ENCODE measurements at regions not wholly inside any gene's neighbourhood (a gene's known extent, or its start where the extent isn't known, plus 50 kb on each side); places are given as distances from the start of the nearest gene placed in this dataset.
"Not testable (repeated sequence)": the region's sequence is repeated elsewhere in the genome, so short reads cannot be mapped to it uniquely, and the experiment has no call there.

DNA sequence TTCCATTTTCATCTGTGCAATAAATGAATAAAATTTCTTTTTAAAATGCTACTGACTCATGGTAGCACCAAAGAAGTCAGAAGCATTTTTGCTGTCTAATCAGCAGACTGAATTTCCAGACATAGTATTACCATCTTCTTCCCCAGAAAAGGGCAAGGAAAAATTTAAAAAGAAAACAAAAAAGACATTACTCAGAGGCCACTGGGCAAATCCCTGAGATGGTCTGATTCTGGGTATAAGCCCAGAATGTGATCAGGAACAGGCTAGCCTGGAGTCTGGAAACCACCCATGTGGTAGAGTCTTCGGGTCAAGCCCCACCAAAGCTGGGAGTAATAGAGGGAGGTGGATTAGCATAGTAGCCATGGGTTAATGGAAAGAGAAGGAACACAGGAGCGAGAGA, 342.8 kb downstream of the FBXW7 start:
- DNase-seq (ENCODE audit: low read depth in 2 of 2), result no peak

DNA sequence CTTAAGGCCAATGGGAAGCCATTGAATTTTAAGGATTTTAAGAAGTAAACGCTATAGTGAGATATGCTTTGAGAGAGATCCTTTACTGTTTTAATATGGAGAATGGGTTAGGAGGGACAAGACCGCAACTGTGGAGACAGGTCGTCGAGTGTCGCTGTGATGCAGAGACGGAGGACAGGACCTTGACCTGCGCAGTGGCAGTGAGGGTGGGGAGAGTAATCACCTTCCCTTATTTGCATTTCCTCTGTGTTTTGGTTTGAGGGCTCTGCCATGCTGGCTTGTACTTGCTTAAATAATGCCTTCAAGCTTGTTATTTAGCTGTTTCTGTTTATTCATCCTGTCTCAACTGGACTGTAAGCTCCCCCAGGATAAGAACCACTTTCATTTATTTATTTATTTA, 345.0 kb downstream of the FBXW7 start:
- no peak for DNase-seq (ENCODE audit: low read depth in 2 of 2)

DNA sequence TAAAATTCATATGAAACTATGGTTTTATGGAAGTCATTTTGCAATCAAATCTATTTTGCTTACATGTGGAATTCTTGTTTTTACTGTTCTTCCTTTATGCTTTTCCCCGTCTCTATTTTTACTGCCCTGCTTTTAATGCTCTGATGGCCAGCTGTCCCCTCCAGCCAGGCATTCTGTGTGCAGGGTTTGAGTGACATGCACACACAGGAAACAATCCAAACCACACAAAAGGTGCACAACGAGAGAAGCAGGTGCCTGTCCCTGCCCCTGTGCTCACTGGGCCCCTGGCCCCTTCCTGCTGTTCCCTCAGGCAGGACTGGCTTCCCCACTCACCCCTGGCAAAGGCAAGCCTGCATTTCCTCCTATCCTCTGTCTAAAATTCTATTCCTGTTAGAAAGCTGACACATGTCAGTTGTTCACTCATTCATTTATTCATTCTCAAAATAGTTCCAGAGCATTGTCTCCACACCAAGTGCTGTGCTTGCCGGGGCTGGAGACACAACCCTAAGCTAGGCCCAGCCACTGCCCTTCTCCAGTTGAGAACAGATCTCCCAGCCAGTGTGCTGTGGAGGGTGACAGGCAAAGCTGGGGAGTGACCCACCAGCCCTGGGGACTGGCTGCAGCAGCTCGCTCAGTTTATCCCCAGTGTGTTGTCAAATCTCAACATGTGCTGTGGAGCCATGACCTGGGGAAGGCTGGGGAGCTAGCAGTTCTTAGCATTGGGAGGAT, 346.3 kb downstream of the FBXW7 start:
- DNase-seq (ENCODE audit: low read depth in 2 of 2), result no peak

DNA sequence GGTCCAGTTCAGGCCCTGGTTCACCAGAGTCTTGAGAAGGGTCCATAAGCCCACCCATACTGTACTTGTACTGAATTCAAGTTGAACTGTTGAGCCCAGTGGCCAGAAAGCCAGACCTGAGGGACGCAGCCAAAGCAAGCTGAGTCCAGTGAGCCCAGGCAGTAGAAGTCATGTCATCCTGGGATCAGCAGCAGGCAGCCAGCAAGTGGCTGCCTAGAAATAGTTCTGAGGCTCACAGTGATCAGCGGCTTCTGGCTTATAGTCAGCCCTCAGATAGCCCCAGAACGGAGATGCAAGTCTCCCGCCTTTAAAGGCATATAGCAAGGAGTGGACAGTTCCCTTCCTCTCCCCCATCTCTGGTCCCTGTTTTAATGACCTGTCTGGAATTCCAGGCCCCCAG, 347.1 kb downstream of the FBXW7 start:
- no peak for DNase-seq (ENCODE audit: low read depth in 2 of 2)

DNA sequence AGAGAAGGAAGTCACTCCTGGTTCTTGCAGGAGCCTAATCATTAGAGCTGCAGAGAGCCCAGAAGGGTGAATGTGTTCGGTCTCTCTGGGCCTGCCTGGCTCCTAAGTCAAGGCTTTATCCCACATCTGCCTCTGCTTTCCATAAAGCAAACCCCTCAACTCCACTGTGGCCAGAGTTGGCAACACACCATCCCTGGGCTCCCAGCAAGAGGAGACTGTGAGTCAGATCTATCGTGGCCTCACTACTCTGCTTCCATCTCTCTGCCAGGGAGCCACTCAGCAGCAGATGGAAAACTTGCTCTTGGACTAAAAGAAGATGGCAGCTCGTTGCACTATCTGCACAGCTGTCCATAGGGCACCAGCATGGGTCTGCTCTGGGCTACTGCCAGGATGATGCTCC, 348.2 kb downstream of the FBXW7 start:
- DNase-seq (ENCODE audit: low read depth in 2 of 2), result no peak

DNA sequence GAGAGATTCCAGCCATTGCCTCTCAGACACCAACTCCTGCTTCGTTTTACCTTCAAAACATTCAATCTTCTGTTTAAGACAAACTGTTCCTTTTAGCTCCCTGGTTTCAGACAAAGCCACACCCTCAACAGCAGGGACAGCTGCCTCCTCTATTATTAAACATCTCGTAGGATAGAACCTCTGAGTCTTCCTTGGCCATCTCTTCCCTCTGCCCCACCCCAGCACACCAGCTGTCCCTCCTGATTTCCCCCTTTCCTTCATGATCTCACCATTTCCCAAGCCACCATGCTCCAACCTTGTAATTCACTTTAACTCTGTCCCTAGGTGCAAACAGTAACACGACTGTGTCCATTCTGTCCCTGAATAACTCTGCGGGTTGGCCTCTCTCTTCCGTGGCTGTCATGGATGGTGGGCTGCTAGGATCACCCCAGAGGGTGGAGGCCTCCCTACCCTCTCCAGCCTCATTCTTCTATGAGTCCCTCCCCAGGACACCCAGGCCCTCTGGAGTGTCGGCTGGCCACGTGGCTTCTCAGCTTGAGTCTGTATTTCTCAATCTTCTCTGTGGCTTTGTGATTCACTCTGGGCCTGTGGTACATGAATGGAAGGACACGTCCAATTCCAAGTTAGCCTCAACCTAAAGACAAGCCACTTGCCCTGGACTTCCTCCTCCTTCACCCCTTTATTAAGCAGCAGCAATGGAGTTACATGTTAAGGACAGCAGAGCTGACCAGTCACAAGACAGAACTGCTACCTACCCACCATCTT, 349.9 kb downstream of the FBXW7 start:
- DNase-seq (ENCODE audit: low read depth in 2 of 2), result no peak

DNA sequence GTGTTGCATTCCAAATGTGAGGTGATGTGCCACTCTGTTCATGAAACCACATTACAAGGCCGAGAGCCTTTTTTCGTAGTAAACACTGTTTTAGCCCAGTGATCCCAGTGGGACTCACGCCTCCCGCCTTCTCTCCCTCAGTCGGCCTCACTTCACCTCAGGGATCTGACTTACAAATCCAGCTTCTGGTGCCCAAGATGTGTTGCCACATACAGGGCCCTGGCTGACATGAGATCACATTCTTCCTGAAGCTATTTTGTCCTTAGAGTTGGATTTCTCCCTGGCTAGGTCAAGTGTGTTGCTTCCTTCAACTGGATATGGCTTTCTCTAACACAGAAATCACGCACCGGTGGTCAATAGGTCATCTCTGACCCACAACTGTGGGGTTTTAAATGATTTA, 354.7 kb downstream of the FBXW7 start:
- no peak for DNase-seq (ENCODE audit: low read depth in 2 of 2)

DNA sequence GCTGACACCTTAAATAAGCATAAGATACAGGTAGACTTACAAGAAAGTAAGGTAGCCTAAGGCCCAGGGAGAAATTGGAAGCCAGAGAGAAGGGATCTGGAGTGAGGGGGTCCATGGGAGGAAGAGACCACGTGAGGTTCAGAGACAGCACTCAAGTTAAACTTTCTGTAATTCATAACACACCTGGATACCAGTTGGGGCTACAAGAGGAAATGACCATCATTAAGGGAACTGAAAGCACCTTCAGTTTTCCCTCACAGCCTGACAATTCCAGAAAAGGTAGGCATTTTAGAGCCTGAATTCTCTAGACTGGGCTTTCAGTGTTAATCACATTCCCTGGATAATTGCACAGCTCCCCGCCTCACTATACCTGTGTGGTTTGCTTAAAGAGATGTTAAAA, 355.5 kb downstream of the FBXW7 start:
- no peak for DNase-seq (ENCODE audit: low read depth in 2 of 2)

DNA sequence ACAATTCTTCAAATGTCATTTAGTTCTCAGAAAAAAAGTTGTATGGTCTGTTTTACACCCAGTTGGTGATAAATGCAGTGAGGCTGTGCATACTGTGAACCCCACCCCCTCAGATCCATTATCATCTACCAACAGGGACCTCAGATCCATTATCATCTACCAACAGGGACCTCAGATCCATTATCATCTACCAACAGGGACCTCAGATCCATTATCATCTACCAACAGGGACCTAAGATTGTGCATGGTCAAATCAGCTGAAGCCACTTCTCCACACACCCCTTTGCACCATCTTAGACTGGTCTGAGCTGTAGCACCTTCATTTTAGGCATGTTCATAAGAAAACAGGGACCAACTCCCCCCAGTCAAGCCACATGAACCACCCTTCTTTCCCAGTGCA, 358.4 kb downstream of the FBXW7 start:
- not testable (repeated sequence) for DNase-seq (ENCODE audit: low read depth in 2 of 2)

DNA sequence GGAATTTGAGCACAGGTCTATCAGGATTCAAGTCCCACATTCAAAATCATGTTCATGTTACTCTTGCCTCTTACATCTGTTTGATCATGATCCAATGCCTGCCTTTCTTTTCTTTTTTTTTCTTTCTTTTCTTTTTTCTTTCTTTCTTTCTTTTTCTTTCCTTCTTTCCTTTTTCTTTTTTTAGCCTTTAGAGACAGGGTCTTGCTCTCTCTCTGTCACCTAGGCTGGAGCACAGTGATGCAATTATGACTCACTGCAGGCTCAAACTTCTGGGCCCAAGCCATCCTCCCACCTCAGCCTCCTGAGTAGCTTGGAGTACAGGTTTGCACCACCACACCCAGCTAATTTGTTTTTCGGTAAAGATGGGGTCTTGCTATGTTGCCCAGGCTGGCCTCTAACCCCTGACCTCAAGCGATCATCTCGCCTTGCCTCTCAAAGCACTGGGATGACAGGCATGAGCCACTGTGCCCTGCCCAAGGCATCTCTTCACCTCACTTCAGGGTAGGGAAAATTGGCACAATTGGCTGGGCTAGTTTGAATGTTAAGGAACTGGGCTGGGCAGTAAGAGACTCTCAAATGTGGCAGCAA, 359.2 kb downstream of the FBXW7 start:
- no peak for DNase-seq (ENCODE audit: low read depth in 2 of 2)

DNA sequence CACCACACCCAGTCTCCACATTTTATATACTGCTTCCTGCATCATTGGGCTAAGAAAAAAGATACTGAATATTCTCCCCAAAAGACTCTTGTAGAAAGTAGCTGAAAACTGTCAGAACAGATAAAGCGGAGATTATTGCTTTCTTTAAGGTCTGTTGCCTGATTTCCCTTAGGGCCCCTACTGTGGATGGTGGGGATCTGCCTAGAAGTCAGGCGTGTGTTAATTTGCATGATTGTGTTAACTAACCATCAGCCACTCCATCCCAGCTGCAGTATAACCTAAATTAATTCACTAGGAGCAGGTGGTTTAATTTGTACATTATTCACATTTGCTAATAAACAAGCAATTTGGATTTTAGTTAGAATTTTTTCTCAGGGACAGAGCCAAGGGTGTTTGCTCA, 360.3 kb downstream of the FBXW7 start:
- no peak for DNase-seq (ENCODE audit: low read depth in 2 of 2)

DNA sequence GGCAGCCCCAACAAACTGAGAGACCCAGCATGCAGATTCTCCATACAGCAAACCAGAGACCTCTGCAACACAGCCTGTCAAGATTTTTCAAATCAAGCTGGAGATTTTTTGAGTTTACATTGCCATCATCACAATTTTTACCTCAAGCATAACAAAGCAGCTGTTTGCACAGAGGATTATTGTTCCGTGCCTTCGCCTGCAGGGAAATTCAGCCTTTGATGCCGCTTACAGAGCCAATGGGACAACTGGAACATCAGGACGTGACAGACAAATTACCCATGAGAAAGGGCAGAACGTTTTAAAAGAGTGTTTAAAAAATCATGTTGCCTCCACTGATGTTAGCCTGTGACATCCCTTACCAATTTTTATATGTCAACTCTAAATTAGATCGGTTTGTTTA, 363.7 kb downstream of the FBXW7 start:
- DNase-seq (ENCODE audit: low read depth in 2 of 2), result no peak

DNA sequence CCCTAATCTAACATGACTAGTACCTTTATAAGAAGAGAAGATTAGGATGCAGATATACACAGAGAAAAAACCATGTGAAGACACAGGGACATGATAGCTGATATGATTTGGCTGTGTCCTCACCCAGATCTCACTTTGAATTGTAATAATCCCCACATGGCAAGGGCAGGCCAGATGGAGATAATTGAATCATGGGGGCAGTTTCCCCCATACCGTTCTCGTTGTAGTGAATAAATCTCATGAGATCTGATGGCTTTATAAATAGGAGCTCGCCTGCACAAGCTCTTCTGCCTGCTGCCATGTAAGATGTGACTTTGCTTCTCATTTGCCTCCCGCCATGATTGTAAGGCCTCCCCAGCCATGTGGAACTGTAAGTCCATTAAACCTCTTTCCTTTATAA, 364.3 kb downstream of the FBXW7 start:
- DNase-seq (ENCODE audit: low read depth in 2 of 2), result no peak

DNA sequence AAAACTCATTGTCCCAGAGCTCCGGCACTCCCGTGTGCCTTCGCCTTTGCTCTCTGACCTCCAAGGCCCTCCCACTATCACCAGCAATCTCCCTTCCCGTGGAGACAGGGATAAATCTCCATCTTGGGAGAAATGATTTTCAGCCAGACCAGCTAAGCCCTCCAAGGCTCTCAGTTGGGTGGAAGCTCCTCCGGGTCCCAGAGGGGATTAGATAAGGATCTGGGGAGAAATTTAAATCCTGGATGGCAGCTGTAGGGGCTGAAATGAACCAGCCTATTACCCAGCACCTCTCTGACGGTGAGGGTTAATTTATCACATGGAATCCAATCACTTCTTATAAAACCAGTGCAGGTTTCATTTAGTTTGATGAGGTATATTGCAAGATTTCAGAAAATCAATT, 366.2 kb downstream of the FBXW7 start:
- no peak for DNase-seq (ENCODE audit: low read depth in 2 of 2)

DNA sequence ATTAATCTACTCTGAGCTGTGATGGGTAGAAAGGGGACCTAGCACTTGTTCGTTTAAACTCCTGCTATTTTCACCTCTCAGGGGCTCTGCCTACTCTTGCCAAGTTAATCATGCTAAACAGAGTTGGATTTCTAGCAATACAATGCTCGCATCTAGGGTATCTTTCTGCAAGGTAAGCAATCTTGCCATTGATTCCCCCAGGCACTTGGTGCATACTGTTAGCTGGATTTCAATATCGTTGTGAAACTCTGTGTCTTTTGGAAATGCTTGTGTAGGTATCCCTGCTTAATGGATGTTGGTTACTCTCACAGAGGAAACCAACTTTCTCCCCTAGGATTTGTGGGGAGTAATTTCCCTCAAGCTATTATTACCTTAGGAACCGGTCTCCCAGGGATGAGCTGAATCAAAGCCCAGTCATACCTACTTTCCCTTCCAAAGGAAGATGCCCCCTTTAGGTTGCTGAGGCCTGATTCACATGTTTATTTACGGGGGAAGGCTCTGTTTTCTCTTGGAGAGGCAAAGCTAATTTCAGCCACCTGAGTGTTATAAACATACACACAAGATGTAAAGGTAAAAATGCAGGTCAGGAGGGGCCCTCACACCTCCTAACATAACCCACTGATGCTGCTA, 366.8 kb downstream of the FBXW7 start:
- DNase-seq (ENCODE audit: low read depth in 2 of 2), result no peak

DNA sequence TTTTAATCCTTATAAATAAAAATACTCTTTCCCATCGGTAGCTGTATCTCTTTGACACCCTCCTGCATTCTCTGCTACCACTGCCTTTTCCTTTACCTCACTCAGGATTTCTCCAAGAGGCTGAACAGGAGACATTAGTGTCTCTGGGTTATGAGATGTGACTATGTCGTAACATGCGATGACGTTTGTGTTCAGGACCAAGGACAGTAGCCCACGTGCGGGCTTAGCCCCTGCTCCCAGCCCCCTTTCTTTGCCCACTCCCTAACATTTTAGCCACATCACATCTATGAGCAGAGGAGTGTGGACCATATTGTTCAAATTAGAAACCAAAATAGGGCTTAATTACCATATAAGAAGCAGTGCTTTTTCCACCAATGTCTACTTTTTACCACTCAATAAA, 369.3 kb downstream of the FBXW7 start:
- DNase-seq (ENCODE audit: low read depth in 2 of 2), result no peak

DNA sequence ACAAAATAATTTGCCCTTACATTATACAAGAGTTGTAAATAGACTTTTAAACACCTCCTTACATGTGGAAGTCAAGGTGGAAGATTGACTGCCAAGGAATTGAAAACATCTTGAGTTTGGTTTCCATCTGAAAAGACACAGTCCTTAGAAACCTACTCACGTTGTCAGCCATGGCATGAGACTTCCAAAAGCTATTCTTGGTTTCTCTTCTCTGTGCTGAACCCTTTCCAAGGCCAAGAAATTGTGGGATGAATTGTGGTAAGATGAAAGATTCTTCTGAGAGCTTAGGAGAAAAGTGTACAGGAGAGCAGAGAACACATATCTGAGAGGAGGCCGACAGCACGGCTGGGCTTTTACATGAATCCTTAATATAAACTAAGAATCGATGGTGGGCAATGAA, 370.0 kb downstream of the FBXW7 start:
- DNase-seq (ENCODE audit: low read depth in 2 of 2), result no peak

DNA sequence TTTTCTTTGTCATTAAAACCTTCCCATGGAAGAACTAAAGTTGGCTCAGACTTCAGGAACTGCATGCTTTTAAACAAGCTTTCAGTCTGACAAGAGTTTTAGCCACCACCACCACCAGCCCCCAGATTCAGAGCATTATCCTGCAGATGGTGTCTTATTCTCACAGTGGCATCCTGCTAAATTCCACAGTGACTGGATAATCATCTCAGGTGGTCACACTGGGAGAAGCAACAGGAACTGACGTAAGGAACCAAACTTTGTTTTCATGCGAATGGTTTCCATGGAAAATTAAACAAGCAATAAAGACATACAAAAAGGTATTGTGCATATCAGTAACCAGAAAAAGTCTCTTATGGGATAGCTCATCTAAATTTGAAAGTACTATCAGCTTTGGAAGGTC, 370.7 kb downstream of the FBXW7 start:
- DNase-seq (ENCODE audit: low read depth in 2 of 2), result no peak

DNA sequence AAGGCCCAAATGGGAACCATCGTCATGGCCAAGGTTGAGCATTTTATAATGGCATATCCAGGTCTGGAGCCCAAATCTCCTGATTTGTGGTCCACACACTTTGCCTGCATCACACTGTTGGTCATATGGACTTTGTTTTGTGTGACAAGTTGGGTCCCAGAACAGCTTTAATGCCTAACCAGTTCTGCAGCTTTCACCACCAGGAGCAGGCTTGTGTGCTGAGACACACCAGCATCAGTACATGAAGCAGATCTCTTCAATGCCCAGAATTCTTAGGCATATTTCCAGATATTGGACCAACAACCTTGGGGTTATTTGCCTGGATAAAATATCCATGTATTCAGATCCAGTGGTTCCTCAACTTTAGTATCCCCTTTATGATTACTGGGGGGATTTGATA, 371.3 kb downstream of the FBXW7 start:
- no peak for DNase-seq (ENCODE audit: low read depth in 2 of 2)

DNA sequence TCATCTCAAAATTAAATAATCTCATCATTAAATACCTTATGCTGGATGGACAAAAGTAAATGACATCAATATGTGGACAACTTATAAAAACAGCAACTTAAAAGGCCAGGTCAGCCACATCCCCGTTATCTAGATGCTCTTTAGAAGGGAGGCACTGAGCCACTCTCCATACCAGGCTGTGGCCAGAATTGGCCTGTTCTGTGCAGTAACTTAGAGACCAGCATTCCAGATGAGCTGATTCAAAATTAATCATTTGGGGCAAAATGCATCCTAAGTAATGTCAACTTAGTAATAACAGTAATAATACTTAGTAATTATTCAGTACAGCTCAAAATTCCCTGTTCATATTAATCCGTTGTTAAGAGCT, 373.6 kb downstream of the FBXW7 start:
- DNase-seq (ENCODE audit: low read depth in 2 of 2), result no peak

DNA sequence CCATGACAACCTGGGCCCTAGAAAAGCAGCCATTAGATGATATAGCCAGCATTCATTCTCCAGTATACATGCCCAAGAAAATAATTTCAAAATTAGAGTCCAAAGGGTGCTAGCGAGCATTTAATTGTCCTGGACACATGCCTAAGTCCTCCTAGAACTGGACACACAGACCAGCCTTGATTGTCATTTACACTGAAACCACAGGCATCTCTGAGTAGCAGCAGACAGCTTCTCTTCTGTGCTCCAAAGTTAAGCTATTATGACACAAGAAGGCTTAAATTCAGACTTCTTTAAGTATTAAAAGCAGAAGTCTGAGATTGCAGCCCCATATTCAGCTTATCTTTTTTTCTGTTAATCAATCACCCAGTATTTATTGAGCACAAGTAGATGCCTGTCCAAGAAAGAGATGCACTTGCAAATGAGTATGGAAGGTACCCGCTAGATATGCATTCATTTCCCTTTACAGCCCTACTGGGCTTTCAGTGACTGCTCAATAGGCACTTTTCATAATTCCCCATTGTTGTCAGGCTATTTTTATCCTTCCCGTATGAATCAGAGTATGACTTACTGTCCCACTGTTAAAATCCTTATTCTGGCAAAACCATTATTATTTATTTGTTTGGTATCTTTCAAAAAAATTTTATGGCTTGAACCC, 374.1 kb downstream of the FBXW7 start:
- DNase-seq (ENCODE audit: low read depth in 2 of 2), result no peak

DNA sequence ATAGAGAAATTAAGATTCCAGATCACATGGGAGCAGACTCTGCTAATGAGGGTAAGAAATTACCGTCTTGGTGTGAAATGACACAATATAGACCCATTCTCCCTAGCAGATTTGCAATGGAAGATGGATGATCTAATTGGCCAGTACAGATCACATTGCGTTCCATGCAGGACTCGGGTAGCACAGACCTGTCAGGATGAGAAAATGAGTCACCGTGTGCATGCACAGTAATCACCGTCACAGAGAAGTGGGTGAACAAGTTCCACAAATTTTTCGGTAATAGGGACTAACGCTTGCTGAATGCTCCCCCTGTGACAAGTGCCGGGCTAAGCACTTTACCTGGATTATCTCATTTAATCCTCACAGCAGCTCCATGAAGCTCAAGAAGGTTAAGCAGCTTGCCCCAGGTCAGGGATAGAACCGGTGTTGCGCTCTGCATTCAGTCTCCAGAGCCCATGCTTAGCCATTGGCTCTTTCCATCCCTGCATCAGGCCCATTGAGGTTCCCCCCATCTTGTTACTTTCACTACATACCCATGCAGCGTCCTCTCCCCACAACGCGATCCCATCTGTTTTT, 375.6 kb downstream of the FBXW7 start:
- no peak for DNase-seq (ENCODE audit: low read depth in 2 of 2)

Data from activated CD4-positive, alpha-beta T cell treated with anti-CD3 and anti-CD28 coated beads for 24 hours (primary cell).